ENCODE measurements at regions not wholly inside any gene's neighbourhood (a gene's known extent, or its start where the extent isn't known, plus 50 kb on each side); places are given as distances from the start of the nearest gene placed in this dataset.

DNA sequence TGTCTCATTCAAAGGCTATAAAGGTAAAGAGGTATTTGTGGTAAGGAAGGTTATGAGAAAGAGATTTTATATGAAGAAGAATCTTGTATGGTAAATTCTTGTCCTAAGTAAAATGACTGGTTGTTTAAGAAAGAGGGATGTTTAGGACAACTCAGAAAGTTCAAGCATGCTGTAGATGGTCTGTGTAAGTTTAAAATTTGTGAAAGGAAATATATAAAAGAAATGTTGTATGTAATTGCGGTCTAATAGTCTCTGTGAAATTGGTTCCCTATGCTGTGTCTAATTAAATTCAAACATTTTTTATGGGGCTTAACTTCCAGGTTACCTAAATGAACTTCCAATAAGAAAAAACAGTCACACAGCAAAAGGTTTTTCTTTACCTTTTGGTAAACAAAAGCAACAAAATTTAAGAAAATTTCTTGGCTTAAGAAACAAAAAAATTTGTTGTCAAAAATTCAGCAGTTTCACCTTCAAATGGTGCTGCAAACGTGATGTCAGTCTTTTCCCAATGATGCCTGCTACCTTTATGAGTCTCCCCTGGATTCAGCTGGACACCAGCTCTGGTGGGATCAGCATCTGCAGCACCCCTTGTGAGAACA lies 83.0 kb upstream of the FCN1 start:
- H3K4me1 Mint-ChIP-seq (ENCODE audit: low read depth), result no peaks in the 10 kb centered on the region

DNA sequence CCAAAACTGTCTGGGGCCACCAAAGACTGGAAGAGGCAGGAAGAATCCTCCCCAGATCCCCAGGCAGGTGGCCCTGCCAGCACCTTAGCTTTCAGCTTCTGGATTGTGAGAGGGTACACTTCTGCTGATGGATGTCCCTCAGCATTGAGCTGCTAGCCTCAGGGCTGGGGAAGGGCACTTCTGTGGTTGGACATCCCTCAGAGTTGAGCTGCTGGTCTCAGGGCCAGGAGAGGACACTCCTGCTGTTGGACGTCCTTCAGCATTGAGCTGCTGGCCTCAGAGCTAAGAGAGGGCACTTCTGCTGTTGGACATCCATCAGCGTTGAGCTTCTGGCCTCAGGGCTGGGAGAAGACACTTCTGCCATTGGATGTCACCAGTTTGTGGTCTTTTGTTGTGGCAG lies 83.8 kb upstream of the FCN1 start:
- Mint-ChIP-seq H3K9me3 (peaks cover 50% of the 10 kb centered on the region), H3K27ac (no peak overlapping the region), H3K4me3 (no peak overlapping the region)

More for the DNA sequence above, 83.0 kb upstream of the FCN1 start:
- no peak for DNase-seq
- Mint-ChIP-seq H3K27ac (no peak overlapping the region), H3K4me3 (no peak overlapping the region), H3K9me3 (peaks cover 57% of the 10 kb centered on the region), H3K27me3 (ENCODE audit: insufficient read depth) (peaks cover 5% of the 10 kb centered on the region), H3K36me3 (ENCODE audit: low read depth) (peaks cover 14% of the 10 kb centered on the region)
- TF ChIP-seq, protein P1, sequence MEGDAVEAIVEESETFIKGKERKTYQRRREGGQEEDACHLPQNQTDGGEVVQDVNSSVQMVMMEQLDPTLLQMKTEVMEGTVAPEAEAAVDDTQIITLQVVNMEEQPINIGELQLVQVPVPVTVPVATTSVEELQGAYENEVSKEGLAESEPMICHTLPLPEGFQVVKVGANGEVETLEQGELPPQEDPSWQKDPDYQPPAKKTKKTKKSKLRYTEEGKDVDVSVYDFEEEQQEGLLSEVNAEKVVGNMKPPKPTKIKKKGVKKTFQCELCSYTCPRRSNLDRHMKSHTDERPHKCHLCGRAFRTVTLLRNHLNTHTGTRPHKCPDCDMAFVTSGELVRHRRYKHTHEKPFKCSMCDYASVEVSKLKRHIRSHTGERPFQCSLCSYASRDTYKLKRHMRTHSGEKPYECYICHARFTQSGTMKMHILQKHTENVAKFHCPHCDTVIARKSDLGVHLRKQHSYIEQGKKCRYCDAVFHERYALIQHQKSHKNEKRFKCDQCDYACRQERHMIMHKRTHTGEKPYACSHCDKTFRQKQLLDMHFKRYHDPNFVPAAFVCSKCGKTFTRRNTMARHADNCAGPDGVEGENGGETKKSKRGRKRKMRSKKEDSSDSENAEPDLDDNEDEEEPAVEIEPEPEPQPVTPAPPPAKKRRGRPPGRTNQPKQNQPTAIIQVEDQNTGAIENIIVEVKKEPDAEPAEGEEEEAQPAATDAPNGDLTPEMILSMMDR (IDR thresholded peaks at IDR 0.05), result no peak

DNA sequence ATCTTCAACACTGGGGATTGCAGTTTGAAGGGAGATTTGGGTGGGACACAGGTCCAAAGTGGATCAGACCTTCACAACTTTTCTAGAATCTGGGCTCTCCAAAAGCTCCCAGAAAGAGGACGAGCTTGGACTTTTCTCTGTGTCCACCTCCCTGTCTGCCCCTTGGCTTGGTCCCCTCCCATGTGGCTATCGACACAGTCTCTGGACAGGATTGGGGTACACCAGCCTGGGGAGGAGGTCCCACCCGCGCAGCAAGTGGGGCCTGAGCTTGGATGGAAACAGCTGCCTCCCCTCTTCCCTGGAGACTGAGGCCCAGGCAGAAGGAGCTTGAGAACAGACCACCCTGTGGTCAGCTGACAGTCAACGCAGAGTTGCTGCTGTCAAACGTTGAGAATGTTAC lies 84.6 kb upstream of the FCN1 start:
- Mint-ChIP-seq H3K27me3 (ENCODE audit: insufficient read depth) (no peaks in the 10 kb centered on the region), H3K9me3 (peaks cover 45% of the 10 kb centered on the region), H3K4me1 (ENCODE audit: low read depth) (no peaks in the 10 kb centered on the region), H3K27ac (no peak overlapping the region), H3K4me3 (no peak overlapping the region), H3K36me3 (ENCODE audit: low read depth) (peaks cover 14% of the 10 kb centered on the region)
- TF ChIP-seq, protein P1 (IDR thresholded peaks at IDR 0.05), result no peak
- DNase-seq, result no peak

More for the DNA sequence above, 83.8 kb upstream of the FCN1 start:
- H3K36me3 Mint-ChIP-seq (ENCODE audit: low read depth), result peaks cover 14% of the 10 kb centered on the region
- peaks cover 1% of the 10 kb centered on the region; the same call in 1 of the 2 replicates for H3K27me3 Mint-ChIP-seq (ENCODE audit: insufficient read depth)
- DNase-seq, result no peak
- TF ChIP-seq, protein P1 (IDR thresholded peaks at IDR 0.05), result no peak
- no peaks in the 10 kb centered on the region for H3K4me1 Mint-ChIP-seq (ENCODE audit: low read depth)

DNA sequence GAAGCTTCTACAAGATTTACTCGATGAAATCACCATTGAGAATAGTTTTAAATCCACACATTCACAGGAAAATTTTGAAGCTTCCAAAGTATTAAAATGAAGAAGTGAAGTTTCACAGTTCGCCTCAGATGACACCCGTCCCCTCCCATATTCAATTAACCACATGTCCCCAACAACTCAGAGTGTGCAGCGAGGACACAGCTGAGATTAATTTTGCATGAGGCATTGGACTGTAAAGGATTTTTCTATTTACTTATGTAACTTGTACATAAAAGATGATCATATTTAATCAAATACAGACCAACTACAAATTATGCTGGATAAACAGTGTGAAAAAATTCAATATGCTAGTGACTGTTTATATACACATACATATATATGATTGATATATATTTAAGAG lies 84.7 kb upstream of the OLFM1 start:
- DNase-seq, result no peak
- peaks cover 42% of the 10 kb centered on the region for H3K9me3 Mint-ChIP-seq
- peaks cover 11% of the 10 kb centered on the region for H3K36me3 Mint-ChIP-seq (ENCODE audit: low read depth)
- H3K4me3 Mint-ChIP-seq, result no peak overlapping the region
- TF ChIP-seq, protein P1 (IDR thresholded peaks at IDR 0.05), result no peak
- no peaks in the 10 kb centered on the region for H3K27me3 Mint-ChIP-seq (ENCODE audit: insufficient read depth)
- no peaks in the 10 kb centered on the region for H3K4me1 Mint-ChIP-seq (ENCODE audit: low read depth)
- H3K27ac Mint-ChIP-seq, result no peak overlapping the region

DNA sequence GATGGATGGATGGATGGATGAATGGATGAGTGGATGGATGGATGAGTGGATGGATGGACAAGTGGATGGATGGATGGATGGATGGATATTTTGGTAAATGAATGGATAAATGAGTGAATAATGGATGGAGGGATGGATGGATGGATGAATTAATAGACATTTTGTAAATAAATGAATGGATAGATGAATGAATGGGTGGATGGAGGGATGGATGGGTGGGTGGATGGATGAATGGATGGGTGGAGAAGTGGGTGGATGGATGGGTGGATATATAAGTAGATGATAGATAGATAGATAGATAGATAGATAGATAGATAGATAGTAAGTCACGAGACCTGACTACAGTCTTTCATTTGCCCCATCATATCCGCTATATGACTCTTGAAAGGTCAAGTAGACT lies 82.7 kb upstream of the OLFM1 start:
- H3K9me3 Mint-ChIP-seq, result peaks cover 34% of the 10 kb centered on the region
- no peak overlapping the region for H3K27ac Mint-ChIP-seq
- DNase-seq, result no peak
- peaks cover 4% of the 10 kb centered on the region; the same call in 1 of the 2 replicates for H3K27me3 Mint-ChIP-seq (ENCODE audit: insufficient read depth)
- peaks cover 9% of the 10 kb centered on the region for H3K36me3 Mint-ChIP-seq (ENCODE audit: low read depth)
- no peak overlapping the region for H3K4me3 Mint-ChIP-seq
- TF ChIP-seq, protein P1 (IDR thresholded peaks at IDR 0.05), result no peak
- no peaks in the 10 kb centered on the region for H3K4me1 Mint-ChIP-seq (ENCODE audit: low read depth)
